Left ventricle myocardium inferior (tissue), 1 donor: ENCODE measurements at regions not wholly inside any gene's neighbourhood (a gene's known extent, or its start where the extent isn't known, plus 50 kb on each side); places are given as distances from the start of the nearest gene placed in this dataset.
"Not testable (repeated sequence)": the region's sequence is repeated elsewhere in the genome, so short reads cannot be mapped to it uniquely, and the experiment has no call there.

Experiments
- DNase-seq: peaks from one replicate; pipeline ENCODE4 v3.0.0-alpha.2; 2020
- H3K27ac ChIP-seq: fragments of 200-600 bp; replicated peaks from 2 replicates; pipeline ENCODE4 v1.8.0; 2021
- H3K27me3 ChIP-seq: fragments of 200-600 bp; 2 replicates; pipeline ENCODE4 v1.8.0; 2021; ENCODE audit warnings: low read depth
- H3K36me3 ChIP-seq: fragments of 200-600 bp; 2 replicates; pipeline ENCODE4 v1.8.0; 2021
- H3K4me1 ChIP-seq: fragments of 200-600 bp; 2 replicates; pipeline ENCODE4 v1.8.0; 2021
- H3K4me3 ChIP-seq: fragments of 200-600 bp; 2 replicates; pipeline ENCODE4 v1.8.0; 2021; ENCODE audit warnings: mild to moderate bottlenecking, moderate library complexity
- H3K9me3 ChIP-seq: fragments of 200-600 bp; replicated peaks from 2 replicates; pipeline ENCODE4 v1.8.0; 2021
- intact Hi-C: fragments of 100-400 bp; cut with micrococcal nuclease; formaldehyde crosslinking; loops from one replicate; pipeline ENCODE4 v1.11.0; 2022
- TF ChIP-seq, protein P1 (sequence below): fragments of 200-600 bp; IDR thresholded peaks from 2 replicates; pipeline ENCODE4 v1.8.0; 2021; ENCODE audit warnings: antibody characterized with exemption, mild to moderate bottlenecking, borderline replicate concordance
- donor health status: DM: no; HTN: yes; CAD: no; lungs with severe emphysema.

DNA sequence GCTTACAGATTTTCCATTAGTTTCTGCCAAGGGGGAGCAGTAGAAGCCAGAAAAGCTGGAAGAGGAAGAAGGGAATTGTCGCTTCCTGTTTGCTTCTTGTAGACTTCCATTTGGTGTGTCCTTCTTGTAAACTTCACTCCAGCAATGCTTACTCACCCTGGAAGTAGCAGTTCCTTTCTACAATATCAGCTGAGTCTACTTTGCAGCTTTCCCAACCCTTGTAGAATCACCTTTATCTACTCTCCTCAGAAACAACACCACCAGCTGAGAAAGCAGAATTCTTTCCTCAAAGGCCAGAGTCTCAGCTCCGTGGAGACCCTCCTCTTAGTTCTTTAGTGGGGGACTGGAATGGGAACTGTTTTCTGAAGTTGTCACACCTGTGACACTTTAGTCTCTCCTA is 1136.7 kb upstream of the TMPRSS15 start:
- H3K36me3 ChIP-seq: no peaks in the 10 kb centered on the region
- H3K4me1 ChIP-seq: no peaks in the 10 kb centered on the region
- H3K27me3 ChIP-seq: no peaks in the 10 kb centered on the region
- H3K27ac ChIP-seq: no peak overlapping the region
- no peak for DNase-seq
- TF ChIP-seq, protein P1, sequence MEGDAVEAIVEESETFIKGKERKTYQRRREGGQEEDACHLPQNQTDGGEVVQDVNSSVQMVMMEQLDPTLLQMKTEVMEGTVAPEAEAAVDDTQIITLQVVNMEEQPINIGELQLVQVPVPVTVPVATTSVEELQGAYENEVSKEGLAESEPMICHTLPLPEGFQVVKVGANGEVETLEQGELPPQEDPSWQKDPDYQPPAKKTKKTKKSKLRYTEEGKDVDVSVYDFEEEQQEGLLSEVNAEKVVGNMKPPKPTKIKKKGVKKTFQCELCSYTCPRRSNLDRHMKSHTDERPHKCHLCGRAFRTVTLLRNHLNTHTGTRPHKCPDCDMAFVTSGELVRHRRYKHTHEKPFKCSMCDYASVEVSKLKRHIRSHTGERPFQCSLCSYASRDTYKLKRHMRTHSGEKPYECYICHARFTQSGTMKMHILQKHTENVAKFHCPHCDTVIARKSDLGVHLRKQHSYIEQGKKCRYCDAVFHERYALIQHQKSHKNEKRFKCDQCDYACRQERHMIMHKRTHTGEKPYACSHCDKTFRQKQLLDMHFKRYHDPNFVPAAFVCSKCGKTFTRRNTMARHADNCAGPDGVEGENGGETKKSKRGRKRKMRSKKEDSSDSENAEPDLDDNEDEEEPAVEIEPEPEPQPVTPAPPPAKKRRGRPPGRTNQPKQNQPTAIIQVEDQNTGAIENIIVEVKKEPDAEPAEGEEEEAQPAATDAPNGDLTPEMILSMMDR: no peak
- no peak overlapping the region for H3K4me3 ChIP-seq
- intact Hi-C loops: no loop called here
- peaks cover 25% of the 10 kb centered on the region for H3K9me3 ChIP-seq

DNA sequence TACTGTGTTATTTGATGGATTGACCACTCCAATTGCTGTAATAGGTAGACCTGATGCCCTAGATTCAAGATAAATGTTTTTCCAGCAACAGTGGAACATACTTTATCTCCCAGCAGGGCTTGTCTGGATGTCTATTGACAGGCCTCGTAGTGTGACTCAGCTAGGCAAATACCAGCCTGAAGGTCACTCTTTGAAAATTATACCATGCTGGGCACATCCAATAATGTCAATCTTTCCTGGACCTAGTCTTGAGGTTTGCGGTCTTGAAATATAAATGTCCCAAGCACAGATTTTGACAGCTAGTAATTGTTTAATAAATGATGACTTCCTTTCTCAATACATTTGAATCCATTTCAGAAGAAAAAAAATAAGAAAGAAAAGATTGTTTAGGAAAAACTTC is 1138.0 kb upstream of the TMPRSS15 start:
- DNase-seq: no peak
- Histone ChIP-seq H3K4me3 (no peak overlapping the region), H3K4me1 (no peaks in the 10 kb centered on the region), H3K9me3 (peaks cover 18% of the 10 kb centered on the region), H3K36me3 (no peaks in the 10 kb centered on the region), H3K27me3 (no peaks in the 10 kb centered on the region), H3K27ac (no peak overlapping the region)
- intact Hi-C loops: no loop called here
- TF ChIP-seq, protein P1: no peak

DNA sequence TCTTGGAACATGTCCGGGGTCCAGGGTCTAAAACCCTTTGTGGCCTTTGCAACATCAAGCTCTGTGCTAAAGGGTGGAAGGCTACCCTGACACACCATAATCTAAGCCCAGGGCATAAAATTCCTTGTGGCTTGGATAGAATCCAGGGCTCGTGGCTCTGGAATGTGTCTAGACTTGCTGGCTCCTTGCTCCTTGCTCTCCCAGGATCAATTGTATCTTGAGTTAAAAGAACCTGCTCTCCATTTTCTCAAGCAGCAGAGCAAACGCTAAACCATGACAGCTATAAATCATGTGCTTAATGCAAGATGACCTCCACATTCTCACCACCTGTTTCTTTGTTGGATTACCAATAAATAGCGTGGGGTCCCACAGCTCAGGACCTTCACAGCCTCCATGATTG is 1140.9 kb upstream of the TMPRSS15 start:
- H3K4me3 ChIP-seq, H3K4me1 ChIP-seq, intact Hi-C loops, DNase-seq, H3K27me3 ChIP-seq, H3K36me3 ChIP-seq, H3K27ac ChIP-seq: not testable (repeated sequence)
- H3K9me3 ChIP-seq: peaks cover 18% of the 10 kb centered on the region

DNA sequence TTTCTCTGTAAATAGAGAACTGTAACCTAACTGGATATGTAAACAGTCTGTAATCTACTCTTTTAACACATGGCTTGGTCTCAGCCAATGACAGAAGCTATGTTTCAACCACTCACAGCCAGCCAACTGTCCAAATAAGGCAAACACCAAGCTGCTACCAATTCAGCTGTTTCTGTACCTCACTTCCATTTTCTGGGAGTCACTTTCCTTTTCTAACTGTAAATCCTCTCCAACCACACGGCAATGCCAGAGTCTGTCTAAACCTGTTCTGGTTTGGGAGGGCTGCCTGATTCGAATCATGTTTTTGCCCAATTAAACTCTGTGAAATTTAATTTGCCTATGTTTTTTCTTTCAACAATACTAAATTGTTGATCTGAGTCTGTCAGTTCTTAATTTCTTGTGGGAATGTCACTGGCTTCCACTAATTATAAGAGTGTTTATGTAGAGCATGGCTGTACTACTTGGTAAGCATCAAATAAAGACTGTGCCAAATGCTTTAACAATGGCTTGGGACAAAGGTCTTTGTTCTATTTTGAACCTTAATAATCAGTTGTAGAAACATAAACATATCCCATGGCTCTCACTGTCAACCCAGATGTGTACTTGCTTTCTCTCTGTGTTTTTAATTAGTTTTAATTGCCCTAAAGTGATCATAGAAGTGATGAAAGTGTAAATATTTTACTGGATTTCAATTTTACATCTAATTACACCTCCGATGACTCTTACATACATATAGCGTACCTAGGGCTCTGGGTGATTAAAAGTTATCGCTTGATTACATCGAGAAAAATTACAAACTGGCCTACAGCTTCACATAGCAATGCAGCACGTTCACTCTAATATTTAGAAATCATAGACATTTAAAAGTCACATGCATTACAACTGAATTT is 1144.6 kb upstream of the TMPRSS15 start:
- Histone ChIP-seq H3K4me1 (no peaks in the 10 kb centered on the region), H3K9me3 (peaks cover 21% of the 10 kb centered on the region), H3K4me3 (no peak overlapping the region), H3K27ac (no peak overlapping the region), H3K36me3 (no peaks in the 10 kb centered on the region), H3K27me3 (no peaks in the 10 kb centered on the region)
- intact Hi-C loops: no loop called here
- TF ChIP-seq, protein P1: no peak
- no peak for DNase-seq

DNA sequence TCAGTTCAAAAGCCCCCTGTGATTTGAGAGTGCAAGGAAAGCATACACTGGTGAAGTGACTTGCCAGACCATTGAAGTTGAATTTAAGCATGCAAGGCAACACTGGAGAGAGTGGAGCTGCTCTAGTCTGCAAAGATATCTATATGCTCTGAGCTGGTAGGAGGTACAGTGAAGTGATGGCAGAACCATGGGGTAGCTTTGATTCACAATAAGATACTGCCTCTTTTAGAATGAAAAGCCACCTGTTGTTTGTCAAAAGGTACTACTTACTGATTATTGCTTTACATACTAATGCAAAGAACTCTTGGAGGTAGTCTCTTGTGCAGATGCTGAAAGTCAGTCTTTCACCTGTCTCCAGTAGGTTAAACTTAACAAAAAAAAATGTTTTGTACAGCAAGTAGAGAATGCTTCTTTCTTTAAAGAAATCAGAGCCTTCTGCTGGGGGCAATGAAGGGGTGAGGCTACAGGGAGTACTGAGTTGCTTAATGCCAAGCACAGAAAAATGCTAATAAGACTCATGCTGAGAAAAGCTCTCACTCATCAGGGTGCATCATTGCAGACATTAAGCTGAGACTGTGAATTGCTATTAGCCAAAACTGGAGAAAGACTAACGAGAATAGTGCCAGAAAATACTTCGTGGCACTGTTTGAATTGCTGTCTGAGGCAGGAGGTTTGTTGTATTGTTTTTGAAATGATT is 1150.5 kb upstream of the TMPRSS15 start:
- DNase-seq: no peak
- H3K27ac ChIP-seq: no peak overlapping the region
- H3K36me3 ChIP-seq: no peaks in the 10 kb centered on the region
- H3K4me3 ChIP-seq: no peak overlapping the region
- intact Hi-C loops: no loop called here
- no peaks in the 10 kb centered on the region for H3K4me1 ChIP-seq
- no peaks in the 10 kb centered on the region for H3K27me3 ChIP-seq
- peaks cover 9% of the 10 kb centered on the region for H3K9me3 ChIP-seq
- TF ChIP-seq, protein P1: no peak

DNA sequence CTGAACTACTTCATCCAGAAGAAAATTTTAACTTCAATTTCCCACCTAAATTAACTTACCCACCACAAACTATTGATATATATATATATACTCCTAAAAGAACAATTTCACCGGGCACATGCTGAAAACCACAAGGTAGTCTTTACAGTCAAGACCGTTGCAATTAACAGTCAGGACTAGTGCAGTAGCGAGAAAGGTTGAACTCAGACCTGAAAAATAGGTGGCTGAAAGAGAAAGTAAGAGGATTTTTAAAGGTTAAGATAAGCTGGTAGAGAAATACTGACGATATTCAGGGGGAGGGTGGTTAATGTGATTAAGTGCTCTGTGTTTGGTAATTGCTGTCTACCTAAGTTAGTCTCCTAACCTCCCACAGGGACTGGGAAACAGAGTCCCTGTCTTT is 1153.5 kb upstream of the TMPRSS15 start:
- Histone ChIP-seq H3K4me3 (no peak overlapping the region), H3K27ac (no peak overlapping the region), H3K36me3 (no peaks in the 10 kb centered on the region), H3K9me3 (peaks cover 5% of the 10 kb centered on the region), H3K4me1 (no peaks in the 10 kb centered on the region), H3K27me3 (no peaks in the 10 kb centered on the region)
- TF ChIP-seq, protein P1: no peak
- intact Hi-C loops: no loop called here
- no peak for DNase-seq
